A549 (cell line): ENCODE measurements at regions not wholly inside any gene's neighbourhood (a gene's known extent, or its start where the extent isn't known, plus 50 kb on each side); places are given as distances from the start of the nearest gene placed in this dataset.
"Not testable (repeated sequence)": the region's sequence is repeated elsewhere in the genome, so short reads cannot be mapped to it uniquely, and the experiment has no call there.

Experiments used
- ATAC-seq, 2 experiments: fragments of 200-7000 bp in 1 of 2; fragments of >200 bp in 1 of 2; cut with Nextera tagmentation in 1 of 2; cut with Tn5 transposase in 1 of 2; 3 replicates each; pipeline versions ENCODE4 v1.8.0 to v1.9.1; 2018 to 2020; ENCODE audit warnings: mild to moderate bottlenecking in 1 of 2, moderate library complexity in 1 of 2
- CTCF ChIA-PET: fragments of 300-600 bp; sonication (Branson Sonifier 250); formaldehyde crosslinking; extraction: SDS; loops from one replicate; lab custom pipeline; 2021; ENCODE audit warnings: antibody characterized with exemption, inconsistent platforms; lab: Yijun Ruan, JAX
- POLR2A ChIA-PET: fragments of 350-600 bp; formaldehyde crosslinking; extraction: SDS; loops from one replicate; lab custom pipeline; 2021; ENCODE audit warnings: antibody characterized with exemption, inconsistent platforms; lab: Yijun Ruan, JAX
- DNase-seq, 2 experiments: peaks; one replicate each; pipeline versions ENCODE4 v3.0.0 to v3.0.0-alpha.2; 2011 to 2016; ENCODE audit warnings: low read depth in 1 of 2, low spot score in 1 of 2
- FAIRE-seq: peaks from 2 replicates; lab custom pipeline; 2011; peaks lifted over from hg19 to GRCh38; lab: Jason Lieb, UNC
- H3K27ac ChIP-seq, 2 experiments: fragments of >200 bp; sonication (Bioruptor Twin); formaldehyde crosslinking; 3 replicates each; pipeline ENCODE4 v1.5.1; 2016 to 2017
- H3K4me1 ChIP-seq: fragments of >200 bp; sonication (Bioruptor Twin); formaldehyde crosslinking; 3 replicates; pipeline ENCODE4 v1.6.1; 2016
- H3K4me2 ChIP-seq: fragments of >200 bp; sonication (Bioruptor Twin); formaldehyde crosslinking; 3 replicates; pipeline ENCODE4 v1.6.1; 2016
- H3K4me3 ChIP-seq: fragments of >200 bp; sonication (Bioruptor Twin); formaldehyde crosslinking; 3 replicates; pipeline ENCODE4 v1.5.1; 2016
- H3K9me3 ChIP-seq: fragments of >200 bp; sonication (Bioruptor Twin); formaldehyde crosslinking; 3 replicates; pipeline ENCODE4 v1.6.1; 2016
- BCL3 ChIP-seq: fragments of >200 bp; sonication (Bioruptor Twin); formaldehyde crosslinking; IDR thresholded peaks from 3 replicates; pipeline ENCODE4 v1.6.1; 2016
- EP300 ChIP-seq, 2 experiments: fragments of >200 bp; sonication (Bioruptor Twin); formaldehyde crosslinking; IDR thresholded peaks; 2 replicates in 1 of 2; 3 replicates in 1 of 2; pipeline ENCODE4 v1.6.1; 2016 to 2017
- FOSB ChIP-seq: fragments of 250-450 bp; sonication (Bioruptor Pico); IDR thresholded peaks from 2 replicates; pipeline ENCODE4 v1.5.0; 2020; ENCODE audit warnings: mild to moderate bottlenecking, moderate library complexity
- FOXS1 ChIP-seq: fragments of 250-450 bp; sonication (Bioruptor Pico); IDR thresholded peaks from 2 replicates; pipeline ENCODE4 v1.5.0; 2020; ENCODE audit warnings: mild to moderate bottlenecking, moderate library complexity
- HEYL ChIP-seq: fragments of 250-450 bp; sonication (Bioruptor Pico); IDR thresholded peaks from 2 replicates; pipeline ENCODE4 v1.8.0; 2021; ENCODE audit warnings: mild to moderate bottlenecking, moderate library complexity
- JUN ChIP-seq, 2 experiments: fragments of >200 bp; sonication (Bioruptor Twin); formaldehyde crosslinking; IDR thresholded peaks; 2 replicates in 1 of 2; 3 replicates in 1 of 2; pipeline ENCODE4 v1.6.1; 2016 to 2017
- MAX ChIP-seq: IDR thresholded peaks from 2 replicates; pipeline ENCODE4 v1.6.1; 2012
- MAZ ChIP-seq: fragments of 150-350 bp; IDR thresholded peaks from 2 replicates; pipeline ENCODE4 v1.6.1; 2014; ENCODE audit warnings: antibody characterized with exemption, low read depth, low read length, borderline replicate concordance
- MYC ChIP-seq: IDR thresholded peaks from 2 replicates; pipeline ENCODE4 v1.6.1; 2012; ENCODE audit warnings: mild to moderate bottlenecking, inconsistent platforms, low read length, improper control_type of control experiment, borderline replicate concordance
- NPAS2 ChIP-seq: fragments of 250-450 bp; sonication (Bioruptor Pico); IDR thresholded peaks from 2 replicates; pipeline ENCODE4 v1.8.0; 2022; ENCODE audit warnings: mild to moderate bottlenecking, moderate library complexity, borderline replicate concordance
- NR3C1 ChIP-seq: fragments of >200 bp; sonication (Bioruptor Twin); formaldehyde crosslinking; IDR thresholded peaks from 3 replicates; pipeline ENCODE4 v1.6.1; 2017
- POLR2A ChIP-seq: IDR thresholded peaks from 2 replicates; pipeline ENCODE4 v1.6.1; 2012; ENCODE audit warnings: mild to moderate bottlenecking, low read length
- RAD21 ChIP-seq, 2 experiments: fragments of >200 bp in 1 of 2; sonication (Bioruptor Twin) in 1 of 2; formaldehyde crosslinking in 1 of 2; IDR thresholded peaks in 1 of 2; conservative IDR thresholded peaks in 1 of 2; 2 replicates in 1 of 2; 3 replicates in 1 of 2; pipeline ENCODE4 v1.6.1; 2012 to 2018; ENCODE audit warnings: inconsistent platforms in 1 of 2
- RARB ChIP-seq: fragments of 250-450 bp; sonication (Bioruptor Pico); IDR thresholded peaks from 2 replicates; pipeline ENCODE4 v1.8.0; 2021; ENCODE audit warnings: mild to moderate bottlenecking, moderate library complexity
- REST ChIP-seq: fragments of 200-600 bp; sonication (generic); IDR thresholded peaks from 2 replicates; pipeline ENCODE4 v1.6.1; 2016; ENCODE audit warnings: antibody characterized with exemption, mild to moderate bottlenecking, moderate library complexity
- RFX5 ChIP-seq: fragments of 450-650 bp; IDR thresholded peaks from 2 replicates; pipeline ENCODE4 v1.7.1; 2014; ENCODE audit warnings: antibody characterized with exemption, mild to moderate bottlenecking, moderate library complexity
- SMC3 ChIP-seq: fragments of >200 bp; sonication (Bioruptor Twin); formaldehyde crosslinking; IDR thresholded peaks from 3 replicates; pipeline ENCODE4 v1.6.1; 2018; ENCODE audit warnings: inconsistent platforms
- ZC3H11A ChIP-seq: fragments of 450-650 bp; IDR thresholded peaks from 2 replicates; pipeline ENCODE4 v1.6.1; 2014; ENCODE audit warnings: antibody characterized with exemption, mild to moderate bottlenecking
- WGBS: methylation state at CpG from one replicate; pipeline ENCODE4 v1.1.6; 2017; ENCODE audit errors: missing lambda C conversion rate; 5-methylcytosine and 5-hydroxymethylcytosine counted together

GRCh38 chr3:191919491-191920026 lies 458.6 kb downstream of the PYDC2 start:
- no peaks in the 10 kb centered on the region for H3K4me1 ChIP-seq
- ATAC-seq (no peak), FAIRE-seq (no peak), DNase-seq (no peak)
- no peak overlapping the region for H3K27ac ChIP-seq
- POLR2A ChIA-PET: no interaction called here
- WGBS: 26% methylated on average over 3 of the region's 3 CpGs
- TF ChIP-seq FOXS1 (no peak), EP300 (IDR thresholded peaks at IDR 0.05) (no peak), JUN (IDR thresholded peaks at IDR 0.05) (no peak), RFX5 (no peak), SMC3 (no peak), NR3C1 (no peak), HEYL (CRISPR knock-in tag) (no peak)
- CTCF ChIA-PET: no interaction called here
- H3K4me3 ChIP-seq: no peak overlapping the region
- no peaks in the 10 kb centered on the region for H3K9me3 ChIP-seq
- no peak overlapping the region for H3K4me2 ChIP-seq

- POLR2A ChIA-PET: no interaction called here
- no peak for DNase-seq
- 48% methylated on average over 5 of the region's 5 CpGs for WGBS
- no peak for TF ChIP-seq MAX
- TF ChIP-seq NPAS2: no peak
- no peak for TF ChIP-seq BCL3
- no peak for TF ChIP-seq RARB
- no peak for TF ChIP-seq RAD21 (conservative IDR thresholded peaks at IDR 0.05 in 1 of 2, IDR thresholded peaks at IDR 0.05 in 1 of 2)
- TF ChIP-seq FOSB: no peak
- no peak for TF ChIP-seq MAZ
- no peak for TF ChIP-seq POLR2A
- no peak for TF ChIP-seq MYC
- no peak for TF ChIP-seq REST
- no peak for TF ChIP-seq ZC3H11A
- no peak for TF ChIP-seq NR3C1
- Histone ChIP-seq H3K9me3 (no peaks in the 10 kb centered on the region), H3K4me2 (no peak overlapping the region), H3K27ac (no peak overlapping the region), H3K4me1 (no peaks in the 10 kb centered on the region), H3K4me3 (no peak overlapping the region)
- CTCF ChIA-PET: no interaction called here
- FAIRE-seq: no peak
- no peak for ATAC-seq
Observed at GRCh38 chr3:191922570-191922969, 461.6 kb downstream of the PYDC2 start.

- H3K4me3 ChIP-seq, POLR2A ChIA-PET, H3K4me1 ChIP-seq, DNase-seq, H3K9me3 ChIP-seq, ATAC-seq, H3K4me2 ChIP-seq, CTCF ChIA-PET, FAIRE-seq, H3K27ac ChIP-seq: not testable (repeated sequence)
- WGBS: 67% methylated on average over 8 of the region's 8 CpGs
Observed at GRCh38 chr3:191927183-191927817, 466.3 kb downstream of the PYDC2 start.

DNA sequence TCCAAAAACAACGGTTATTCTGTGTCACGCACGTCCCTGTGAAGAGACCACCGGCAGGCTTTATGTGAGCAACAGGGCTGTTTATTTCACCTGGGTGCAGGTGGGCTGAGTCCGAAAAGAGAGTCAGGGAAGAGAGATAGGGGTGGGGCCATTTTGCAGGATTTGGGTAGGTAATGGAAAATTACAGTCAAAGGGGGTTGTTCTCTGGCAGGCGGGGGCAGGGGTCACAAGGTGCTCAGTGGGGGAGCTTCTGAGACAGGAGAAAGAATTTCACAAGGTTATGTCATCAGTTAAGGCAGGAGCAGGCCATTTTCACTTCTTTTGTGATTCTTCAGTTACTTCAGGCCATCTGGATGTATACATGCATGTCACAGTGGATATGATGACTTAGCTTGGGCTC lies 467.0 kb downstream of the PYDC2 start:
- 68% methylated on average over 6 of the region's 6 CpGs for WGBS

More for the DNA sequence above, 467.0 kb downstream of the PYDC2 start:
- H3K4me1 ChIP-seq, FAIRE-seq, H3K9me3 ChIP-seq, ATAC-seq, H3K27ac ChIP-seq, H3K4me2 ChIP-seq, H3K4me3 ChIP-seq, DNase-seq, POLR2A ChIA-PET, CTCF ChIA-PET: not testable (repeated sequence)
